IMR-90 (cell line): ENCODE measurements at regions not wholly inside any gene's neighbourhood (a gene's known extent, or its start where the extent isn't known, plus 50 kb on each side); places are given as distances from the start of the nearest gene placed in this dataset.

ENCODE experiments used
- ATAC-seq: fragments of 200-7000 bp; cut with Tn5 transposase; 2 replicates; pipeline ENCODE4 v1.9.1; 2020; ENCODE audit warnings: low read depth, mild to moderate bottlenecking, moderate library complexity
- BruUV-seq: library from RNA; stranded (reverse); fragments of 400-500 nt; replicated peaks from 2 replicates; lab custom pipeline; 2021; lab: Mats Ljungman, UMichigan
- CTCF ChIA-PET: fragments of 300-600 bp; formaldehyde crosslinking; extraction: SDS; loops from one replicate; lab custom pipeline; 2021; ENCODE audit warnings: antibody characterized with exemption; lab: Yijun Ruan, JAX
- POLR2A ChIA-PET: fragments of 300-600 bp; sonication (Branson Sonifier 250); formaldehyde crosslinking; loops from one replicate; lab custom pipeline; 2022; ENCODE audit warnings: antibody characterized with exemption; ENCODE audit not compliant: unreplicated experiment; lab: Charles Lee
- DNase-seq: peaks from one replicate; pipeline ENCODE4 v3.0.0; 2013
- H2AFZ ChIP-seq: replicated peaks from 2 replicates; pipeline ENCODE3; 2013; ENCODE audit warnings: low read length, mild to moderate bottlenecking; ENCODE audit not compliant: poor library complexity
- H2AK5ac ChIP-seq: 2 replicates; pipeline ENCODE4 v1.6.1; 2013; ENCODE audit warnings: low read depth, low read length, inconsistent platforms
- H2AK9ac ChIP-seq: replicated peaks from 2 replicates; pipeline ENCODE3; 2013; ENCODE audit warnings: mild to moderate bottlenecking, low read depth, low read length, moderate library complexity; ENCODE audit not compliant: poor library complexity
- H2BK120ac ChIP-seq: 2 replicates; pipeline ENCODE4 v1.6.1; 2013; ENCODE audit warnings: low read depth, low read length, inconsistent platforms
- H2BK15ac ChIP-seq: 3 replicates; pipeline ENCODE4 v1.6.1; 2013; ENCODE audit warnings: low read depth, low read length, inconsistent platforms
- H2BK20ac ChIP-seq: 2 replicates; pipeline ENCODE4 v1.6.1; 2013; ENCODE audit warnings: low read depth, mild to moderate bottlenecking, inconsistent platforms, low read length, moderate library complexity
- H2BK5ac ChIP-seq: 2 replicates; pipeline ENCODE4 v1.6.1; 2013; ENCODE audit warnings: mild to moderate bottlenecking, low read depth, low read length, inconsistent platforms; ENCODE audit not compliant: poor library complexity, severe bottlenecking
- H3K14ac ChIP-seq: replicated peaks from 2 replicates; pipeline ENCODE4 v1.6.1; 2013; ENCODE audit warnings: low read depth, low read length, inconsistent platforms
- H3K18ac ChIP-seq: 2 replicates; pipeline ENCODE4 v1.6.1; 2013; ENCODE audit warnings: low read depth, low read length, control low read depth
- H3K23ac ChIP-seq: 2 replicates; pipeline ENCODE4 v1.6.1; 2013; ENCODE audit warnings: low read depth, low read length, inconsistent platforms
- H3K27ac ChIP-seq: 2 replicates; pipeline ENCODE4 v1.5.1; 2013; ENCODE audit warnings: mild to moderate bottlenecking, control low read depth, low read length; ENCODE audit not compliant: insufficient read depth
- H3K27me3 ChIP-seq: 2 replicates; pipeline ENCODE4 v1.6.1; 2013; ENCODE audit warnings: low read length; ENCODE audit not compliant: control insufficient read depth, insufficient read depth
- H3K36me3 ChIP-seq: 2 replicates; pipeline ENCODE4 v1.6.1; 2013; ENCODE audit warnings: low read length, mixed read lengths; ENCODE audit not compliant: control insufficient read depth, insufficient read depth
- H3K4ac ChIP-seq: 2 replicates; pipeline ENCODE4 v1.6.1; 2013; ENCODE audit warnings: low read depth, low read length, inconsistent platforms
- H3K4me1 ChIP-seq: 2 replicates; pipeline ENCODE4 v1.6.1; 2013; ENCODE audit warnings: low read length, mixed read lengths; ENCODE audit not compliant: control insufficient read depth, insufficient read depth
- H3K4me2 ChIP-seq: 2 replicates; pipeline ENCODE4 v1.6.1; 2013; ENCODE audit warnings: low read depth, mild to moderate bottlenecking, control low read depth, low read length, moderate library complexity
- H3K4me3 ChIP-seq: 2 replicates; pipeline ENCODE4 v1.5.1; 2013; ENCODE audit warnings: low read depth, mild to moderate bottlenecking, control low read depth, low read length, moderate library complexity; ENCODE audit not compliant: insufficient read depth
- H3K56ac ChIP-seq: 2 replicates; pipeline ENCODE4 v1.6.1; 2013; ENCODE audit warnings: low read length, inconsistent platforms; ENCODE audit not compliant: insufficient read depth; ENCODE audit errors: extremely low read depth
- H3K79me1 ChIP-seq, 2 experiments: 2 replicates each; pipeline ENCODE4 v1.6.1; 2013; ENCODE audit warnings: low read length in 2 of 2, inconsistent platforms in 1 of 2, low read depth in 1 of 2
- H3K9ac ChIP-seq: 2 replicates; pipeline ENCODE4 v1.6.1; 2013; ENCODE audit warnings: low read depth, low read length, control low read depth
- H3K9me1 ChIP-seq: 2 replicates; pipeline ENCODE4 v1.6.1; 2013; ENCODE audit warnings: low read length, inconsistent platforms; ENCODE audit not compliant: insufficient read depth
- H3K9me3 ChIP-seq: 2 replicates; pipeline ENCODE4 v1.6.1; 2013; ENCODE audit warnings: low read length; ENCODE audit not compliant: control insufficient read depth, insufficient read depth
- H4K20me1 ChIP-seq: 2 replicates; pipeline ENCODE4 v1.6.1; 2013; ENCODE audit warnings: low read length, inconsistent platforms; ENCODE audit not compliant: insufficient read depth
- H4K5ac ChIP-seq: 2 replicates; pipeline ENCODE4 v1.6.1; 2013; ENCODE audit warnings: mild to moderate bottlenecking, low read depth, low read length, control low read depth
- H4K8ac ChIP-seq, 2 experiments: 2 replicates each; pipeline ENCODE4 v1.6.1; 2013; ENCODE audit warnings: low read depth in 2 of 2, low read length in 2 of 2, control low read depth in 1 of 2, inconsistent platforms in 1 of 2
- H4K91ac ChIP-seq: 2 replicates; pipeline ENCODE4 v1.6.1; 2013; ENCODE audit warnings: low read depth, low read length, inconsistent platforms; ENCODE audit not compliant: insufficient read depth
- BHLHE40 ChIP-seq: fragments of 150-350 bp; IDR thresholded peaks from 2 replicates; pipeline ENCODE4 v1.6.1; 2016; ENCODE audit warnings: mild to moderate bottlenecking, low read depth, low read length
- CEBPB ChIP-seq: IDR thresholded peaks from 2 replicates; pipeline ENCODE4 v1.6.1; 2012; ENCODE audit warnings: low read depth, low read length, improper control_type of control experiment
- CHD1 ChIP-seq: IDR thresholded peaks from 2 replicates; pipeline ENCODE4 v1.6.1; 2012; ENCODE audit warnings: low read depth, low read length, improper control_type of control experiment
- MAFK ChIP-seq: IDR thresholded peaks from 2 replicates; pipeline ENCODE4 v1.6.1; 2012; ENCODE audit warnings: low read depth, low read length, improper control_type of control experiment
- MAZ ChIP-seq: IDR thresholded peaks from 2 replicates; pipeline ENCODE4 v1.6.1; 2012; ENCODE audit warnings: low read depth, mild to moderate bottlenecking, low read length, improper control_type of control experiment, moderate library complexity, borderline replicate concordance
- MXI1 ChIP-seq: IDR thresholded peaks from 2 replicates; pipeline ENCODE4 v1.6.1; 2012; ENCODE audit warnings: low read depth, mild to moderate bottlenecking, low read length, moderate library complexity, borderline replicate concordance
- NFE2L2 ChIP-seq: fragments of 150-350 bp; IDR thresholded peaks from 2 replicates; pipeline ENCODE4 v1.6.1; 2016; ENCODE audit warnings: low read depth, mild to moderate bottlenecking, low read length
- RAD21 ChIP-seq: IDR thresholded peaks from 2 replicates; pipeline ENCODE4 v1.6.1; 2012; ENCODE audit warnings: low read length, improper control_type of control experiment
- RFX5 ChIP-seq: IDR thresholded peaks from 2 replicates; pipeline ENCODE4 v1.8.0; 2012; ENCODE audit warnings: low read depth, mild to moderate bottlenecking, low read length, moderate library complexity
- WGBS, 2 experiments: methylation state at CpG; one replicate each; pipeline versions ENCODE4 v1.1.5 to v1.1.7; 2013; ENCODE audit warnings: missing lambda C conversion rate in 2 of 2; ENCODE audit not compliant: insufficient read length in 1 of 2; ENCODE audit errors: extremely low coverage in 2 of 2; 5-methylcytosine and 5-hydroxymethylcytosine counted together
- dilution Hi-C: fragments of 300-500 bp; cut with HindIII; formaldehyde crosslinking; loops from one replicate; pipeline ENCODE4 v1.14.3; 2018; ENCODE audit warnings: low sequenced_read_pairs; ENCODE audit not compliant: unreplicated experiment
- in situ Hi-C: fragments of 300-500 bp; cut with MboI; formaldehyde crosslinking; loops from 3 replicates; pipeline ENCODE4 v1.14.3; 2019; ENCODE audit warnings: low sequenced_read_pairs, inconsistent platforms, mixed read lengths
- intact Hi-C: fragments of 100-400 bp; cut with micrococcal nuclease; formaldehyde crosslinking; loops from 2 replicates; pipeline ENCODE4 v1.10.0; 2022
- TF ChIP-seq, protein P1 (sequence below): conservative IDR thresholded peaks from 2 replicates; pipeline ENCODE4 v1.5.1; 2012; ENCODE audit warnings: mild to moderate bottlenecking, low read depth, low read length, improper control_type of control experiment

DNA sequence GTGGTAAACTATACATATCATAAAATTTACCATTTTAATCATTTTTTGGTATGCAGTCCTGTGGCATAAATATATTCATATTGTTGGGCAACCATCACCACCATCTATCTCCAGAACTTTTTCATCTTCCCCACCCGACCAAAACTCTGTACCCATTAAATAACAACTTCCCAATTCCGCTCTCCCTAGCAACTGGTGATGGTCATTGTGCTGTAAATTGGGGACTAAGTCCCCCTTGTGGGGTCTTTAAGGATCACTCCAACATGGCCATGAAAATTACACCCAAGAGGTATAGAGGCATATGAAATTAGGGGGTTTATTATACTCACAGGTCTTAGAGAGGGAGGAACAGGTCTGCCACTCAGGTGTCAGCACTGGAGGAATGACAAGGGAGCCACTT lies 57.4 kb upstream of the NKD1 start:
- Histone ChIP-seq H3K4ac (no peak overlapping the region), H3K4me3 (no peak overlapping the region), H3K27ac (no peak overlapping the region), H3K4me1 (no peaks in the 10 kb centered on the region), H3K9me3 (no peaks in the 10 kb centered on the region), H2BK120ac (no peak overlapping the region), H3K4me2 (no peak overlapping the region), H3K36me3 (no peaks in the 10 kb centered on the region), H3K56ac (no peak overlapping the region), H3K9me1 (no peaks in the 10 kb centered on the region), H3K23ac (no peak overlapping the region), H2AK9ac (no peak overlapping the region), H4K8ac (no peak overlapping the region), H2AFZ (no peak overlapping the region), H3K79me1 (no peaks in the 10 kb centered on the region), H2AK5ac (no peak overlapping the region), H2BK20ac (no peak overlapping the region), H3K18ac (no peak overlapping the region), H4K20me1 (no peaks in the 10 kb centered on the region), H2BK5ac (no peak overlapping the region), H2BK15ac (no peak overlapping the region), H4K91ac (no peak overlapping the region), H4K5ac (no peak overlapping the region), H3K27me3 (no peaks in the 10 kb centered on the region), H3K14ac (no peak overlapping the region), H3K9ac (no peak overlapping the region)
- no peak for ATAC-seq
- no TSS peak for BruUV-seq
- DNase-seq, result no peak
- in situ Hi-C loops (no loop called here), dilution Hi-C loops (no loop called here), intact Hi-C loops (no loop called here)
- whole genome bisulfite sequencing, 2 experiments, result no CpG with 5 or more reads among the region's 2 CpGs
- ChIA-PET CTCF (no interaction called here), POLR2A (no interaction called here)
- TF ChIP-seq MAFK, result no peak
- TF ChIP-seq MAZ, result no peak
- no peak for TF ChIP-seq BHLHE40
- TF ChIP-seq CHD1, result no peak
- no peak for TF ChIP-seq CEBPB
- no peak for TF ChIP-seq NFE2L2
- TF ChIP-seq, protein P1, sequence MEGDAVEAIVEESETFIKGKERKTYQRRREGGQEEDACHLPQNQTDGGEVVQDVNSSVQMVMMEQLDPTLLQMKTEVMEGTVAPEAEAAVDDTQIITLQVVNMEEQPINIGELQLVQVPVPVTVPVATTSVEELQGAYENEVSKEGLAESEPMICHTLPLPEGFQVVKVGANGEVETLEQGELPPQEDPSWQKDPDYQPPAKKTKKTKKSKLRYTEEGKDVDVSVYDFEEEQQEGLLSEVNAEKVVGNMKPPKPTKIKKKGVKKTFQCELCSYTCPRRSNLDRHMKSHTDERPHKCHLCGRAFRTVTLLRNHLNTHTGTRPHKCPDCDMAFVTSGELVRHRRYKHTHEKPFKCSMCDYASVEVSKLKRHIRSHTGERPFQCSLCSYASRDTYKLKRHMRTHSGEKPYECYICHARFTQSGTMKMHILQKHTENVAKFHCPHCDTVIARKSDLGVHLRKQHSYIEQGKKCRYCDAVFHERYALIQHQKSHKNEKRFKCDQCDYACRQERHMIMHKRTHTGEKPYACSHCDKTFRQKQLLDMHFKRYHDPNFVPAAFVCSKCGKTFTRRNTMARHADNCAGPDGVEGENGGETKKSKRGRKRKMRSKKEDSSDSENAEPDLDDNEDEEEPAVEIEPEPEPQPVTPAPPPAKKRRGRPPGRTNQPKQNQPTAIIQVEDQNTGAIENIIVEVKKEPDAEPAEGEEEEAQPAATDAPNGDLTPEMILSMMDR, result no peak
- TF ChIP-seq MXI1, result no peak
- no peak for TF ChIP-seq RFX5
- TF ChIP-seq RAD21, result no peak
